Kidney tubule cell (primary cell): ENCODE measurements at regions not wholly inside any gene's neighbourhood (a gene's known extent, or its start where the extent isn't known, plus 50 kb on each side); places are given as distances from the start of the nearest gene placed in this dataset.

Experiments used
- DNase-seq: peaks from one replicate; pipeline ENCODE4 v3.0.0-alpha.2; 2018; ENCODE audit warnings: low spot score

- no peak for DNase-seq
These were observed 147.8 kb upstream of the MAX start for GRCh38 chr14:65250162-65250495.

- DNase-seq, result peak; percentile 56
These were observed 148.9 kb upstream of the MAX start for GRCh38 chr14:65251213-65251612.

- no peak for DNase-seq
These were observed 150.4 kb upstream of the MAX start for GRCh38 chr14:65252482-65253255.

GRCh38 chr14:65255029-65255545 lies 152.8 kb upstream of the MAX start:
- peak; percentile 88 for DNase-seq

- DNase-seq, result peak; percentile 75
These were observed 153.5 kb upstream of the MAX start for GRCh38 chr14:65255583-65256461.

GRCh38 chr14:65256714-65257113 lies 154.4 kb upstream of the MAX start:
- DNase-seq, result no peak

- no peak for DNase-seq
These were observed 155.1 kb upstream of the FUT8 start for GRCh38 chr14:65257425-65257824.

GRCh38 chr14:65258391-65258790 lies 154.1 kb upstream of the FUT8 start:
- DNase-seq, result peak; percentile 83

GRCh38 chr14:65259000-65259399 lies 153.5 kb upstream of the FUT8 start:
- no peak for DNase-seq

GRCh38 chr14:65260786-65261185 lies 151.7 kb upstream of the FUT8 start:
- DNase-seq, result no peak

GRCh38 chr14:65261425-65261920 lies 151.1 kb upstream of the FUT8 start:
- DNase-seq, result no peak

GRCh38 chr14:65261946-65262345 lies 150.6 kb upstream of the FUT8 start:
- DNase-seq, result no peak

GRCh38 chr14:65263177-65263788 lies 149.2 kb upstream of the FUT8 start:
- peak; percentile 54 for DNase-seq

GRCh38 chr14:65267856-65268255 lies 144.7 kb upstream of the FUT8 start:
- no peak for DNase-seq

GRCh38 chr14:65268594-65268993 lies 143.9 kb upstream of the FUT8 start:
- DNase-seq, result no peak

GRCh38 chr14:65269732-65270131 lies 142.8 kb upstream of the FUT8 start:
- DNase-seq, result no peak

GRCh38 chr14:65277027-65277426 lies 135.5 kb upstream of the FUT8 start:
- peak; percentile 26 for DNase-seq

- DNase-seq, result no peak
These were observed 134.8 kb upstream of the FUT8 start for GRCh38 chr14:65277580-65278270.

GRCh38 chr14:65278589-65278988 lies 133.9 kb upstream of the FUT8 start:
- no peak for DNase-seq

- DNase-seq, result no peak
These were observed 133.0 kb upstream of the FUT8 start for GRCh38 chr14:65279510-65279909.

GRCh38 chr14:65279958-65280357 lies 132.6 kb upstream of the FUT8 start:
- DNase-seq, result no peak

- DNase-seq, result no peak
These were observed 131.9 kb upstream of the FUT8 start for GRCh38 chr14:65280653-65281052.
